ENCODE measurements at regions not wholly inside any gene's neighbourhood (a gene's known extent, or its start where the extent isn't known, plus 50 kb on each side); places are given as distances from the start of the nearest gene placed in this dataset.
A peak's percentile ranks its signal among the peaks of the same experiment; 100 is the strongest.

- no peak for TF ChIP-seq EZH2 (IDR thresholded peaks at IDR 0.05; ENCODE audit: insufficient read depth, low read length)
- TF ChIP-seq CTCF (IDR thresholded peaks at IDR 0.05; ENCODE audit: insufficient read depth, low read depth, low read length), result no peak
- Histone ChIP-seq H4K20me1 (ENCODE audit: insufficient read depth, low read length) (no peaks in the 10 kb centered on the region), H3K9me3 (ENCODE audit: insufficient read depth, low read depth, low read length) (no peaks in the 10 kb centered on the region), H3K27me3 (ENCODE audit: insufficient read depth, low read length) (peaks cover 5% of the 10 kb centered on the region), H3K36me3 (ENCODE audit: insufficient read depth, low read length) (no peaks in the 10 kb centered on the region), H3K4me1 (ENCODE audit: insufficient read depth, low read length) (no peaks in the 10 kb centered on the region), H3K4me2 (ENCODE audit: low read length) (no peak overlapping the region), H3K79me2 (ENCODE audit: insufficient read depth, low read length) (no peaks in the 10 kb centered on the region), H3K4me3 (ENCODE audit: insufficient read depth, low read depth, low read length) (no peak overlapping the region), H2AFZ (ENCODE audit: low read depth, low read length) (no peak overlapping the region), H3K9ac (ENCODE audit: low read length) (no peak overlapping the region), H3K27ac (ENCODE audit: low read depth, low read length) (no peak overlapping the region)
- Mint-ChIP-seq H3K4me3 (ENCODE audit: unreplicated experiment) (no peak overlapping the region), H3K4me1 (ENCODE audit: low read depth, unreplicated experiment) (peaks cover 4% of the 10 kb centered on the region), H3K27ac (ENCODE audit: unreplicated experiment) (no peak overlapping the region), H3K9me3 (ENCODE audit: unreplicated experiment) (no peaks in the 10 kb centered on the region), H3K27me3 (ENCODE audit: low read depth, unreplicated experiment) (peaks cover 8% of the 10 kb centered on the region), H3K36me3 (ENCODE audit: low read depth, unreplicated experiment) (no peaks in the 10 kb centered on the region)
- FAIRE-seq (no peak), DNase-seq (ENCODE audit: low read depth) (no peak)
These were observed 79.5 kb downstream of the RWDD3 start for GRCh38 chr1:95313527-95313926.

GRCh38 chr1:95321531-95321930 lies 87.5 kb downstream of the RWDD3 start:
- Histone ChIP-seq H3K4me2 (ENCODE audit: low read length) (peak overlapping the region; percentile 39), H4K20me1 (ENCODE audit: insufficient read depth, low read length) (no peaks in the 10 kb centered on the region), H3K9me3 (ENCODE audit: insufficient read depth, low read depth, low read length) (no peaks in the 10 kb centered on the region), H3K4me1 (ENCODE audit: insufficient read depth, low read length) (no peaks in the 10 kb centered on the region), H3K27ac (ENCODE audit: low read depth, low read length) (no peak overlapping the region), H3K36me3 (ENCODE audit: insufficient read depth, low read length) (no peaks in the 10 kb centered on the region), H3K79me2 (ENCODE audit: insufficient read depth, low read length) (no peaks in the 10 kb centered on the region), H3K9ac (ENCODE audit: low read length) (no peak overlapping the region), H3K4me3 (ENCODE audit: insufficient read depth, low read depth, low read length) (no peak overlapping the region), H2AFZ (ENCODE audit: low read depth, low read length) (no peak overlapping the region), H3K27me3 (ENCODE audit: insufficient read depth, low read length) (no peaks in the 10 kb centered on the region)
- peaks cover 2% of the 10 kb centered on the region for H3K4me1 Mint-ChIP-seq (ENCODE audit: low read depth, unreplicated experiment)
- H3K4me3 Mint-ChIP-seq (ENCODE audit: unreplicated experiment), result no peak overlapping the region
- FAIRE-seq (no peak), DNase-seq (ENCODE audit: low read depth) (no peak)
- H3K27ac Mint-ChIP-seq (ENCODE audit: unreplicated experiment), result no peak overlapping the region
- no peaks in the 10 kb centered on the region for H3K9me3 Mint-ChIP-seq (ENCODE audit: unreplicated experiment)
- peaks cover 8% of the 10 kb centered on the region for H3K27me3 Mint-ChIP-seq (ENCODE audit: low read depth, unreplicated experiment)
- no peaks in the 10 kb centered on the region for H3K36me3 Mint-ChIP-seq (ENCODE audit: low read depth, unreplicated experiment)
- TF ChIP-seq CTCF (IDR thresholded peaks at IDR 0.05; ENCODE audit: insufficient read depth, low read depth, low read length) (no peak), EZH2 (IDR thresholded peaks at IDR 0.05; ENCODE audit: insufficient read depth, low read length) (no peak)

GRCh38 chr1:95323123-95323522 lies 89.1 kb downstream of the RWDD3 start:
- Mint-ChIP-seq H3K4me1 (ENCODE audit: low read depth, unreplicated experiment) (peaks cover 2% of the 10 kb centered on the region), H3K36me3 (ENCODE audit: low read depth, unreplicated experiment) (no peaks in the 10 kb centered on the region), H3K4me3 (ENCODE audit: unreplicated experiment) (no peak overlapping the region), H3K27me3 (ENCODE audit: low read depth, unreplicated experiment) (no peaks in the 10 kb centered on the region), H3K27ac (ENCODE audit: unreplicated experiment) (no peak overlapping the region), H3K9me3 (ENCODE audit: unreplicated experiment) (no peaks in the 10 kb centered on the region)
- no peak for FAIRE-seq
- H3K79me2 ChIP-seq (ENCODE audit: insufficient read depth, low read length), result no peaks in the 10 kb centered on the region
- H3K27ac ChIP-seq (ENCODE audit: low read depth, low read length), result no peak overlapping the region
- H3K9me3 ChIP-seq (ENCODE audit: insufficient read depth, low read depth, low read length), result no peaks in the 10 kb centered on the region
- no peak overlapping the region for H3K9ac ChIP-seq (ENCODE audit: low read length)
- H2AFZ ChIP-seq (ENCODE audit: low read depth, low read length), result no peak overlapping the region
- H3K27me3 ChIP-seq (ENCODE audit: insufficient read depth, low read length), result no peaks in the 10 kb centered on the region
- DNase-seq (ENCODE audit: low read depth), result peak; percentile 4
- H3K36me3 ChIP-seq (ENCODE audit: insufficient read depth, low read length), result no peaks in the 10 kb centered on the region
- H3K4me3 ChIP-seq (ENCODE audit: insufficient read depth, low read depth, low read length), result no peak overlapping the region
- TF ChIP-seq EZH2 (IDR thresholded peaks at IDR 0.05; ENCODE audit: insufficient read depth, low read length) (no peak), CTCF (IDR thresholded peaks at IDR 0.05; ENCODE audit: insufficient read depth, low read depth, low read length) (no peak)
- no peaks in the 10 kb centered on the region for H4K20me1 ChIP-seq (ENCODE audit: insufficient read depth, low read length)
- no peak overlapping the region for H3K4me2 ChIP-seq (ENCODE audit: low read length)
- H3K4me1 ChIP-seq (ENCODE audit: insufficient read depth, low read length), result no peaks in the 10 kb centered on the region

All from astrocyte (in vitro differentiated cells and primary cell).